ENCODE measurements at regions not wholly inside any gene's neighbourhood (a gene's known extent, or its start where the extent isn't known, plus 50 kb on each side); places are given as distances from the start of the nearest gene placed in this dataset.

DNA sequence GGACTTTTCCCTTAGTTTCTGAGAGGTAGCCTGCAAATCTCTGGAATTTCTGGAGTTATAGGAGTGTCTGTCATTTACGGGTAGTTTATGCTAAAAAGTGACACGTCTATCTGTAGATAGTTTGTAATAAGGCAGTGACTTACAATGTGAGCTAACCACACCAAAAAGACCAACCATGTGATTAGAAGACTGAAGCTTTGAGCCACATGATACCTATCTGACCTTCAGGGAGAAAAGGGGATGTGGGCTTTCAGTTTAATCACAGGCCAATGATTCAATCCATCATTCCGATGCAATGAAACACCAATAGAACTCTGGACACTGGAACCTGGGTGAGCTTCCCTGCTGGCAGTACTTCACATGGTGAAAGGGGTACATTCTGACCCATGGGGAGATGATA is 254.6 kb upstream of the GK2 start:
- TF ChIP-seq CTCF (IDR thresholded peaks at IDR 0.05; ENCODE audit: insufficient read depth, low read depth, low read length) (no peak), EZH2 (IDR thresholded peaks at IDR 0.05; ENCODE audit: insufficient read depth, low read length) (no peak)

Measured in astrocyte (in vitro differentiated cells and primary cell).